ENCODE measurements at regions not wholly inside any gene's neighbourhood (a gene's known extent, or its start where the extent isn't known, plus 50 kb on each side); places are given as distances from the start of the nearest gene placed in this dataset.
"Not testable (repeated sequence)": the region's sequence is repeated elsewhere in the genome, so short reads cannot be mapped to it uniquely, and the experiment has no call there.

DNA sequence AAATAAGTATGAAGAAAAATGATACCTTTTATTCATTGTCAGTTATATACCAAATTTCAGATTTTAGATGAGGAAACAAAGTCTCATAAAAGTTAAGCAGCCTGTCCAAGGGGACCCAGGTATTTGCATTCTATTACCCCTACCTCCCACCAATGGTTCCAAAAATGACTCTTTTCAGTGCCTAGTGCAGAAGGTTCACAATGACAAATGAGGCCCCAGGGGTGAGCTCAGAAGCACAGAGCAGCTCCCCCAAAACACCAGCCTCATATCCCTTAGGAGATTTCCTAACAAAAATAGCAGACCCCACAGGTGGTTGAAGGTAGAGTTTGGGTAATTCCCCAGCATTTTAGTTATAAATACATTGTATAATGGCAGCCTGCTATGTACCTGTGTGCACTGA, 168.6 kb downstream of the REEP3 start:
- no peak overlapping the region for H3K27ac ChIP-seq

DNA sequence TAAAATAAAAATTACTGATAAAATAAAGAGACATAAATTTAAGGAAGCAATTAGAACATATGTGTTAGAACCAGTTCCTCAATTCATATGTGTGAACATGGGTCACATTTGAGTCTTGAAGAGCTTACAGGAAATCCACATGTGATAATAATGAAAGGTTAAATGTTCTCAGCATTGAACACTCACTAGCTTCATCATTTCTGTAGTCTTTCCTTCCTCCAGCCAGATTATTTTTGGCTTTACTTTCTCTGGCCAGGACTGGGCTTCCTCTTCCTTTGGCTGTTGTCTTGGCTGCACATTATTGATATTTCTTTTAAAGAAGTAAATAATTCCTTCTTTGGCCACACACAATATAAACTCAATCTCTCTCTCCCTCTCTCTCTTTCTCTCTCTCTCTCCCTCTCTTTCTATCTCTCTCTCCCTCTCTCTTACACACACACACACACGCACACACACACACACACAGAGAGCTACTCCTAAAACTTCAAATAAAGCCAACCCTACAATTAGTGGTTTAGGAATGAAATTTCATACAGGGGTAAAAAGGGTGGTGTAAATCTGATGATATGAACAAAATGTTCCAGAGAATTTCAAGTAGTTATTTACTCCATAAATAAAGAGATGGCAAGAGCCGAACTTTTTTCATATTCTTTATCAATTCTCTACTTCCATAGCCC, 171.2 kb downstream of the REEP3 start:
- no peak for TF ChIP-seq CTCF (conservative IDR thresholded peaks at IDR 0.05)
- H3K27ac ChIP-seq = peak overlapping the region; percentile 15; the same call in 1 of the 2 replicates

More for the DNA sequence above, 168.6 kb downstream of the REEP3 start:
- no peak for TF ChIP-seq CTCF (conservative IDR thresholded peaks at IDR 0.05)

- not testable (repeated sequence) for H3K27ac ChIP-seq
These were observed 171.8 kb downstream of the REEP3 start for GRCh38 chr10:63693021-63693420.

GRCh38 chr10:63696205-63696604, 175.0 kb downstream of the REEP3 start:
- no peak overlapping the region for H3K27ac ChIP-seq
- no peak for TF ChIP-seq CTCF (conservative IDR thresholded peaks at IDR 0.05)

GRCh38 chr10:63697956-63698786, 177.0 kb downstream of the REEP3 start:
- no peak overlapping the region; the same call in 1 of the 2 replicates for H3K27ac ChIP-seq
- TF ChIP-seq CTCF (conservative IDR thresholded peaks at IDR 0.05) = no peak

DNA sequence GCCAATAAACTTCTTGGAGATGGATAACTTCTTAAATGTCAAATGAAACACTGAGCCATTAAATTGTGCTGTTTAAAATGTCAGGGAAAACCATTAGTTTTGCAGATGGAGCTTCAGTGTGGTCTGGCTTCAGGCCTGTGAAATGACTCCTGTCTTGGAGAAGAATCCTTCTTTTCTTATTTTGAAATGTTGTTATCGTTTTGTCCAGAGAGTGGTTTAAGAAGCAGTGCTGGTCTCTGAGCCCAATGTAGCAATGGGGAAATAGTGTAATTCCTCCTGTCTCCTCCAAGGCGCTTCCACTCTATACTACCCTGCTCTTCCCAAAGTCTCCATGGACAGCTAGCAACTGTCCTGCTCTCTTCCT, 177.6 kb downstream of the REEP3 start:
- TF ChIP-seq CTCF (conservative IDR thresholded peaks at IDR 0.05) = no peak
- peak overlapping the region; percentile 79 for H3K27ac ChIP-seq

DNA sequence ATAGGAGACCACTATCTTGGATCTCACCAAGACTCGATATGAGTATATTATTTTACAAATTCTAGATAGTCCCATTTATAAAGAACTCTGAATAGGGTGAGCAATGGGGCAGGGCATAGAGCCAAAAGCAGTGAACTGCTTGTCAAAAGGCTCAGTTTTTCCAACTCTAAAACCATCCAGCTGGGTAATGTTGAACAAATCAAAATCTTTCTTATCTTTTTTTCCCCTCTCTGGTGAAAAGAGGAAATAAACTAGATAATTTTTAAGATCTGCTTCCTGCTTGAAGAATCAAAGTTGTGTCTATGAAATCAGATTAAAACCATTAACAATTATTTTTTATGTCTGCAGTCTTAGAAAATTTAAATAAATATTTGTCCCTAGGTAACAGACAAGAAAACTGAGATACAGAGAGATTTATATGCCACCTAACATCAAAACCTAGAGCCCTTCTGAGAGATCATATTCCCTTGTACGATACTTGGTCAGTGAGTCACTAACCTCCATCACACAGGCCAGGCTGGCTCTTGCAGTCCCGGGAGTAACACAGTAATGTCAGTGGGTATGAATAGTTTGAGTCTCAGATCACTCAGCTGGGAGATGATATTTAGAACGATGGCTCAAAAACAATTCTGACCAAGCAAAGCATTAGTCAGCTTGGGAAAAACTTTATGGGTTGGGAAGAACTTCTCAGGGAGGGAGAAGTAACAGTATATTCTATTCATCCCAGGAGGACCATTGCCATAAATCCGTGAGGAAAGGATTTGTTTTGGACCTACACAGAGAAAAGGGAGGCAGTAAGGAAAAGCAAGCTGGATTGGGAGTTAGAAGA, 178.8 kb downstream of the REEP3 start:
- TF ChIP-seq CTCF (conservative IDR thresholded peaks at IDR 0.05) = no peak
- H3K27ac ChIP-seq = peak overlapping the region; percentile 79
